ENCODE measurements at regions not wholly inside any gene's neighbourhood (a gene's known extent, or its start where the extent isn't known, plus 50 kb on each side); places are given as distances from the start of the nearest gene placed in this dataset.

GRCh38 chr4:14769993-14770392 is 232.3 kb upstream of the CPEB2 start:
- no peak for TF ChIP-seq CTCF (IDR thresholded peaks at IDR 0.05 in 4 of 5, conservative IDR thresholded peaks at IDR 0.05 in 1 of 5)
- TF ChIP-seq POLR2A (IDR thresholded peaks at IDR 0.05), result no peak

Data from gastrocnemius medialis (tissue), 4 donors.